Cerebellar cortex (tissue), 1 donor: ENCODE measurements at regions not wholly inside any gene's neighbourhood (a gene's known extent, or its start where the extent isn't known, plus 50 kb on each side); places are given as distances from the start of the nearest gene placed in this dataset.

ENCODE experiments used
- DNase-seq: peaks from one replicate; pipeline ENCODE4 v3.0.0-alpha.2; 2015; ENCODE audit warnings: low spot score

- no peak for DNase-seq
Measured at GRCh38 chr7:41294556-41295454, 408.1 kb downstream of the INHBA start.

- DNase-seq: no peak
Measured at GRCh38 chr7:41292487-41292886, 410.4 kb downstream of the INHBA start.

GRCh38 chr7:41287559-41288335, 415.1 kb downstream of the INHBA start:
- DNase-seq: no peak

GRCh38 chr7:41280491-41280890, 422.4 kb downstream of the INHBA start:
- no peak for DNase-seq

- DNase-seq: no peak
Measured at GRCh38 chr7:41277561-41277960, 425.3 kb downstream of the INHBA start.

- DNase-seq: no peak
Measured at GRCh38 chr7:41275255-41275654, 427.6 kb downstream of the INHBA start.

GRCh38 chr7:41274179-41274578, 428.7 kb downstream of the INHBA start:
- no peak for DNase-seq

- no peak for DNase-seq
Measured at GRCh38 chr7:41272664-41273063, 430.2 kb downstream of the INHBA start.

GRCh38 chr7:41268878-41269277, 434.0 kb downstream of the INHBA start:
- DNase-seq: no peak

- no peak for DNase-seq
Measured at GRCh38 chr7:41261080-41261479, 441.8 kb downstream of the INHBA start.

- no peak for DNase-seq
Measured at GRCh38 chr7:41257660-41258059, 445.2 kb downstream of the INHBA start.

GRCh38 chr7:41256186-41256945, 446.5 kb downstream of the INHBA start:
- no peak for DNase-seq

- DNase-seq: no peak
Measured at GRCh38 chr7:41255716-41256115, 447.2 kb downstream of the INHBA start.

- no peak for DNase-seq
Measured at GRCh38 chr7:41255113-41255512, 447.8 kb downstream of the INHBA start.

- DNase-seq: no peak
Measured at GRCh38 chr7:41252957-41253356, 449.9 kb downstream of the INHBA start.

- no peak for DNase-seq
Measured at GRCh38 chr7:41252551-41252950, 450.3 kb downstream of the INHBA start.

GRCh38 chr7:41247143-41247865, 455.6 kb downstream of the INHBA start:
- no peak for DNase-seq

GRCh38 chr7:41245916-41246315, 457.0 kb downstream of the INHBA start:
- no peak for DNase-seq

GRCh38 chr7:41244246-41244645, 458.6 kb downstream of the INHBA start:
- no peak for DNase-seq

GRCh38 chr7:41241641-41242040, 461.2 kb downstream of the INHBA start:
- DNase-seq: no peak

GRCh38 chr7:41239596-41239995, 463.3 kb downstream of the INHBA start:
- DNase-seq: no peak

- DNase-seq: no peak
Measured at GRCh38 chr7:41238851-41239331, 464.0 kb downstream of the INHBA start.
